A549 (cell line): ENCODE measurements at regions not wholly inside any gene's neighbourhood (a gene's known extent, or its start where the extent isn't known, plus 50 kb on each side); places are given as distances from the start of the nearest gene placed in this dataset.

Source experiments
- BHLHE40 ChIP-seq: IDR thresholded peaks from 2 replicates; pipeline ENCODE4 v1.6.1; 2012; ENCODE audit warnings: low read depth, low read length, inconsistent platforms
- CHD4 ChIP-seq: fragments of 200-600 bp; sonication (generic); IDR thresholded peaks from 2 replicates; pipeline ENCODE4 v1.6.1; 2016; ENCODE audit warnings: antibody characterized with exemption, mild to moderate bottlenecking, borderline replicate concordance
- EHMT2 ChIP-seq: fragments of 200-600 bp; sonication (generic); IDR thresholded peaks from 2 replicates; pipeline ENCODE4 v1.6.1; 2016; ENCODE audit warnings: antibody characterized with exemption, low read depth, mild to moderate bottlenecking, moderate library complexity
- HOXA7 ChIP-seq: fragments of 250-450 bp; sonication (Bioruptor Pico); IDR thresholded peaks from 2 replicates; pipeline ENCODE4 v1.5.0; 2020; ENCODE audit warnings: mild to moderate bottlenecking, moderate library complexity
- JUN ChIP-seq, 2 experiments: fragments of >200 bp; sonication (Bioruptor Twin); formaldehyde crosslinking; IDR thresholded peaks; 2 replicates in 1 of 2; 3 replicates in 1 of 2; pipeline ENCODE4 v1.6.1; 2016 to 2017
- POLR2A ChIP-seq: IDR thresholded peaks from 2 replicates; pipeline ENCODE4 v1.6.1; 2012; ENCODE audit warnings: mild to moderate bottlenecking, low read length
- RAD21 ChIP-seq, 2 experiments: fragments of >200 bp in 1 of 2; sonication (Bioruptor Twin) in 1 of 2; formaldehyde crosslinking in 1 of 2; IDR thresholded peaks in 1 of 2; conservative IDR thresholded peaks in 1 of 2; 2 replicates in 1 of 2; 3 replicates in 1 of 2; pipeline ENCODE4 v1.6.1; 2012 to 2018; ENCODE audit warnings: inconsistent platforms in 1 of 2
- TP53 ChIP-seq: fragments of 250-450 bp; sonication (Bioruptor Pico); IDR thresholded peaks from 2 replicates; pipeline ENCODE4 v1.5.0; 2021; ENCODE audit warnings: mild to moderate bottlenecking, moderate library complexity
- TF ChIP-seq, protein P1 (sequence below): fragments of >200 bp; sonication (Bioruptor Twin); formaldehyde crosslinking; IDR thresholded peaks from 3 replicates; pipeline ENCODE4 v1.5.1; 2016
- TF ChIP-seq, protein P2 (sequence below): fragments of 200-600 bp; sonication (generic); IDR thresholded peaks from 2 replicates; pipeline ENCODE4 v1.6.1; 2016; ENCODE audit warnings: antibody characterized with exemption, mild to moderate bottlenecking, moderate library complexity
- TF ChIP-seq, protein P3 (sequence below): IDR thresholded peaks from 2 replicates; pipeline ENCODE4 v1.6.1; 2012
- TF ChIP-seq, protein P4 (sequence below): IDR thresholded peaks from 2 replicates; pipeline ENCODE4 v1.6.1; 2012
- TF ChIP-seq, protein P5 (sequence below): fragments of 250-450 bp; sonication (Bioruptor Pico); IDR thresholded peaks from 2 replicates; pipeline ENCODE4 v1.5.0; 2021; ENCODE audit warnings: mild to moderate bottlenecking, moderate library complexity, borderline replicate concordance

DNA sequence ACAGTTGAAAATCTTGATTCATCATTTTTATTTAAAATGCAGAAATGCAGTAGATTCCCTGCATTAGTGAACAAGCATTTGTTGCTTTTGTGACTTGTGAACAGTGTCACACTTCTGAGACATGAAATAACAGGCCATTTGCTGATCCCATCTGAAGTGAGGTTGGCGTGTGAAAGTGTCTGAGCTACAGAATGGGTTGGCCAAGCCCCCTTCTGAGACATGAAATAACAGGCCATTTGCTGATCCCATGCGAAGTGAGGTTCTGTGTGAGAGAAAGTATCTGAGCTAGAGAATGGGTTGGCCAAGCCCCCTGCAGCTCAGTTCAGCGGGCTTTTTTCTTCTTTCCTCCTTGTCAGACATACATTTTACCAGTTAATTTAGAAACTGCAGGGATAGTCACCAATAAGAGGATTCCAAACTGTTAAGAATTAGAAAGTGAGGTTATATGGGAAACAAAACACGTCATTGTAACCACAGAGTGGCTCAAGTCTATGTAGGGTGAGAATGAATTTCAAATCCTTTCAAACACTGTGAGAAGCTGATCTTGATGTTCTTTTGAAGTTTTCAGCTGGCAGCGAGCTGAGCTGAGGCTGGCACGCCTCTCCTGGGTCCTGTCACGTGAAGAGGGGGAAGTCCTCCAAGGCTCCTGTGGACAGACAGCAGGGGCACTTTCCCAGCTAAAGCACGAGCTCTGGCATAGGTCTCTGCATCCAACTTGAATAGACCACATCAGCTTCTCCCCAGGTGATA lies 339.2 kb upstream of the SALL3 start:
- TF ChIP-seq CHD4 (no peak), EHMT2 (no peak), HOXA7 (no peak), JUN (IDR thresholded peaks at IDR 0.05) (no peak), BHLHE40 (no peak), POLR2A (no peak), TP53 (no peak), RAD21 (conservative IDR thresholded peaks at IDR 0.05 in 1 of 2, IDR thresholded peaks at IDR 0.05 in 1 of 2) (no peak)
- TF ChIP-seq, protein P1, sequence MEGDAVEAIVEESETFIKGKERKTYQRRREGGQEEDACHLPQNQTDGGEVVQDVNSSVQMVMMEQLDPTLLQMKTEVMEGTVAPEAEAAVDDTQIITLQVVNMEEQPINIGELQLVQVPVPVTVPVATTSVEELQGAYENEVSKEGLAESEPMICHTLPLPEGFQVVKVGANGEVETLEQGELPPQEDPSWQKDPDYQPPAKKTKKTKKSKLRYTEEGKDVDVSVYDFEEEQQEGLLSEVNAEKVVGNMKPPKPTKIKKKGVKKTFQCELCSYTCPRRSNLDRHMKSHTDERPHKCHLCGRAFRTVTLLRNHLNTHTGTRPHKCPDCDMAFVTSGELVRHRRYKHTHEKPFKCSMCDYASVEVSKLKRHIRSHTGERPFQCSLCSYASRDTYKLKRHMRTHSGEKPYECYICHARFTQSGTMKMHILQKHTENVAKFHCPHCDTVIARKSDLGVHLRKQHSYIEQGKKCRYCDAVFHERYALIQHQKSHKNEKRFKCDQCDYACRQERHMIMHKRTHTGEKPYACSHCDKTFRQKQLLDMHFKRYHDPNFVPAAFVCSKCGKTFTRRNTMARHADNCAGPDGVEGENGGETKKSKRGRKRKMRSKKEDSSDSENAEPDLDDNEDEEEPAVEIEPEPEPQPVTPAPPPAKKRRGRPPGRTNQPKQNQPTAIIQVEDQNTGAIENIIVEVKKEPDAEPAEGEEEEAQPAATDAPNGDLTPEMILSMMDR = no peak
- TF ChIP-seq, protein P2, sequence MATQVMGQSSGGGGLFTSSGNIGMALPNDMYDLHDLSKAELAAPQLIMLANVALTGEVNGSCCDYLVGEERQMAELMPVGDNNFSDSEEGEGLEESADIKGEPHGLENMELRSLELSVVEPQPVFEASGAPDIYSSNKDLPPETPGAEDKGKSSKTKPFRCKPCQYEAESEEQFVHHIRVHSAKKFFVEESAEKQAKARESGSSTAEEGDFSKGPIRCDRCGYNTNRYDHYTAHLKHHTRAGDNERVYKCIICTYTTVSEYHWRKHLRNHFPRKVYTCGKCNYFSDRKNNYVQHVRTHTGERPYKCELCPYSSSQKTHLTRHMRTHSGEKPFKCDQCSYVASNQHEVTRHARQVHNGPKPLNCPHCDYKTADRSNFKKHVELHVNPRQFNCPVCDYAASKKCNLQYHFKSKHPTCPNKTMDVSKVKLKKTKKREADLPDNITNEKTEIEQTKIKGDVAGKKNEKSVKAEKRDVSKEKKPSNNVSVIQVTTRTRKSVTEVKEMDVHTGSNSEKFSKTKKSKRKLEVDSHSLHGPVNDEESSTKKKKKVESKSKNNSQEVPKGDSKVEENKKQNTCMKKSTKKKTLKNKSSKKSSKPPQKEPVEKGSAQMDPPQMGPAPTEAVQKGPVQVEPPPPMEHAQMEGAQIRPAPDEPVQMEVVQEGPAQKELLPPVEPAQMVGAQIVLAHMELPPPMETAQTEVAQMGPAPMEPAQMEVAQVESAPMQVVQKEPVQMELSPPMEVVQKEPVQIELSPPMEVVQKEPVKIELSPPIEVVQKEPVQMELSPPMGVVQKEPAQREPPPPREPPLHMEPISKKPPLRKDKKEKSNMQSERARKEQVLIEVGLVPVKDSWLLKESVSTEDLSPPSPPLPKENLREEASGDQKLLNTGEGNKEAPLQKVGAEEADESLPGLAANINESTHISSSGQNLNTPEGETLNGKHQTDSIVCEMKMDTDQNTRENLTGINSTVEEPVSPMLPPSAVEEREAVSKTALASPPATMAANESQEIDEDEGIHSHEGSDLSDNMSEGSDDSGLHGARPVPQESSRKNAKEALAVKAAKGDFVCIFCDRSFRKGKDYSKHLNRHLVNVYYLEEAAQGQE = no peak
- TF ChIP-seq, protein P3, sequence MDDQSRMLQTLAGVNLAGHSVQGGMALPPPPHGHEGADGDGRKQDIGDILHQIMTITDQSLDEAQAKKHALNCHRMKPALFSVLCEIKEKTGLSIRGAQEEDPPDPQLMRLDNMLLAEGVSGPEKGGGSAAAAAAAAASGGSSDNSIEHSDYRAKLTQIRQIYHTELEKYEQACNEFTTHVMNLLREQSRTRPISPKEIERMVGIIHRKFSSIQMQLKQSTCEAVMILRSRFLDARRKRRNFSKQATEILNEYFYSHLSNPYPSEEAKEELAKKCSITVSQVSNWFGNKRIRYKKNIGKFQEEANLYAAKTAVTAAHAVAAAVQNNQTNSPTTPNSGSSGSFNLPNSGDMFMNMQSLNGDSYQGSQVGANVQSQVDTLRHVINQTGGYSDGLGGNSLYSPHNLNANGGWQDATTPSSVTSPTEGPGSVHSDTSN = no peak
- TF ChIP-seq, protein P4, sequence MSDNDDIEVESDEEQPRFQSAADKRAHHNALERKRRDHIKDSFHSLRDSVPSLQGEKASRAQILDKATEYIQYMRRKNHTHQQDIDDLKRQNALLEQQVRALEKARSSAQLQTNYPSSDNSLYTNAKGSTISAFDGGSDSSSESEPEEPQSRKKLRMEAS = no peak
- TF ChIP-seq, protein P5, sequence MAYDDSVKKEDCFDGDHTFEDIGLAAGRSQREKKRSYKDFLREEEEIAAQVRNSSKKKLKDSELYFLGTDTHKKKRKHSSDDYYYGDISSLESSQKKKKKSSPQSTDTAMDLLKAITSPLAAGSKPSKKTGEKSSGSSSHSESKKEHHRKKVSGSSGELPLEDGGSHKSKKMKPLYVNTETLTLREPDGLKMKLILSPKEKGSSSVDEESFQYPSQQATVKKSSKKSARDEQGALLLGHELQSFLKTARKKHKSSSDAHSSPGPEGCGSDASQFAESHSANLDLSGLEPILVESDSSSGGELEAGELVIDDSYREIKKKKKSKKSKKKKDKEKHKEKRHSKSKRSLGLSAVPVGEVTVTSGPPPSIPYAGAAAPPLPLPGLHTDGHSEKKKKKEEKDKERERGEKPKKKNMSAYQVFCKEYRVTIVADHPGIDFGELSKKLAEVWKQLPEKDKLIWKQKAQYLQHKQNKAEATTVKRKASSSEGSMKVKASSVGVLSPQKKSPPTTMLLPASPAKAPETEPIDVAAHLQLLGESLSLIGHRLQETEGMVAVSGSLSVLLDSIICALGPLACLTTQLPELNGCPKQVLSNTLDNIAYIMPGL (CRISPR knock-in tag) = no peak
